Stimulated activated CD8-positive, alpha-beta memory T cell treated with anti-CD3 and anti-CD28 coated beads, Interleukin-7, amount 100 ng/mL, for 4 hours (primary cell): ENCODE measurements at regions not wholly inside any gene's neighbourhood (a gene's known extent, or its start where the extent isn't known, plus 50 kb on each side); places are given as distances from the start of the nearest gene placed in this dataset.
"Not testable (repeated sequence)": the region's sequence is repeated elsewhere in the genome, so short reads cannot be mapped to it uniquely, and the experiment has no call there.

Source experiments
- DNase-seq, 2 donors: peaks; one replicate each; pipeline ENCODE4 v3.0.0-alpha.2; 2020; ENCODE audit warnings: low read depth in 2 of 2

DNA sequence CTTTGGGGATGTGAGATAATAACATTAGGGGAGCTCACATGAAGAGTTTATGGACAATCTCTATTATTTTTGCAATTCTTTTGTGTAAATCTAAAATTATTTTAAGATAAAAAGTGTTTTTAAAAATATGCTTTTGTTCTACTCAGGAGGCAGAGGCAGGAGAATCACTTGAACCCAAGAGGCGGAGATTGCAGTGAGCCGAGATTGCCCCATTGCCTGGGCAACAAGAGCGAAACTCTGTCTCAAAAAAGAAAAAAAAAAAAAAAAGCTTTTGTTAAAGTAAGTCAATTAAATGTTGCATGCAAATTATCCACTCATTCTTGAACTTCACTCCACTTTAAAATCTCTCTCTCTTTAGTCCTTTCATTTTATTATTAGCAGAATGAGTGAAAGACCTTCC lies 193.3 kb upstream of the IRS2 start:
- not testable (repeated sequence) for DNase-seq

DNA sequence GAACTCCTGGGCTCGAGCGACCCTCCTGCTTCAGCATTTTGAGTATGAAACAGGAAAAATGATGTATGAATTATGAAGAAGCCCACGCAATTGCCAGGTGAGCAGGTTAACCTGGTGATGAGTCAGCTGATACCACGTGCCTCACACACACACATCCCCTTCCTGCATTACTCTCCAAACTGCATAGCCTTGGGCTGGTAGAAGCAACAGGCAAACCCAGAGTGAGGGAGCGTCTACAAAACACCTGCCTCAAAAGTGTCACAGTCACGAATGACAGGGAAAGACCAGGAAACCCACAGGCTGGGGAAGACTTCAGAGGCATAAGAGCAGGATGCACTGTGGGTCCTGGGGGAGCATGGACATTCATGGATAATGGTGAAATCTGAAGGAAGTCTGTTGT lies 192.8 kb upstream of the IRS2 start:
- no peak for DNase-seq

DNA sequence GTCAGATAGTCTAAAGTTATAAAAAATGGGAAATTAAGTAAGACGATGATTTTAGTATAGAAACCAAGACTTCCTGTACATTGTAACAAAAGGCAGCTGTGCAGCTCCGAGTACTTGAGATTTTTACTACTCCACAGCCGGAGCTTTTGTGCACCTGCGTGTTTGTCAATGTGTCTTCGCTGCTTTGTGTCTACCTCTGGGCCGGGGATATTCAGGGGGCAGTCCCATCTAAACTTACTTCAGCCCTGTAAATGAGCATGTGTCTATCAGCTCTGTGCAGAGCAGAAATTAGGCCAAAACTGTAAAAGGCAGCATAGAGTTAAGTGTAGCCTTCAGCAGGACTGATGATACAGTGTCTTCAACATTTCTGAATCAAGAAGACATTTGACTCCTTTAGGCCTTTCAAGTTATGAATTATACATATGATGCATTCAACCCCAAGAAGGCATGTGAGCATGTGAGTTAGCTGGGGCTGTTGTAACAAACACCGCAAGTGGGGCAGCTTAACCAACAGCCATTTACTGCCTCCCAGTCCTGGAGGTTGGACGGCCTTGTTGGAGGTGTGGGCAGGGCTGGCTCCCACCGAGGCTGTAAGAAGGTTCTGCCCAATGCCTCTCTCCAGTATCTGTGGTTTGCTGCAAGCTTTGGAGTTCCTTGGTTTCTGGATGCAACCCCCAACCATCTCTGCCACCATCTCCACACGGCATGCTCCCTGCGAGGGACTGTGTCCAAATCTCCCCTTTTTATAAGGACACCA lies 191.0 kb upstream of the IRS2 start:
- no peak for DNase-seq

DNA sequence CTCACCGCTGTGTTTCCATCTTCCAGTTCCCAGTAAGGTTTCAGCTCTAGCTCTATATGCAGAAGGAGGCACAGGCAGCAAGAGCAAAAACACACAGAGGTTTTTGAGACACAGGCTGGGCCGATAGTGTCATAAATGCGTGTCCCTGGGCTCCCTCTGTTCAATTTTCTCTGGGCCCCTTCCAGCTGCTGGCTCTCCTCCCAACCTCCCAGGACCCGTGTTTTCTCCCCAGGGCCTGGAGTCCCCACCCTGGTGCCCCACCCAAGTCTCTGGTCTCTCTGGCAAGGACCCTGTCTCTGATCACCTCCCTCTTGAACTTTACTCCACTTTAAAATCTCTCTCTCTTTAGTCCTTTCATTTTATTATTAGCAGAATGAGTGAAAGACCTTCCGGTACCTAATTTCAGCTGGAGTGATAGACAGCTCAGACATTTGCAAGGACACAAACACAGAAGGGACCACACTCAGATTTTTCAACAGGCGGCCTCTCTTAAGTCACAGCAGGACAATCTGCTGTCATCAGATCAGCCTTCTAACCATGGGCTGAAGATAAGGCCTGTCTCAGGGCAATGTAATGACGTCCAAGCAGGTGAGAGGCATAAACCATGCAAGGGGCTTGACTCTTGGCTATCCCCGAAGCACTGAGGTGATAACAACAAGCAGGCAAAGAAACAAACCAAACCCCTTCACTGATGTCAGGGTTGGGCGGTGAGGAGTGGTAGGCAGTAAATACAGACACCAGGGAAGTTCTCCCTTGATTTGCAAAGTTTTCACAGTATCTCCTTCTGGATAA lies 190.0 kb upstream of the IRS2 start:
- DNase-seq = no peak

DNA sequence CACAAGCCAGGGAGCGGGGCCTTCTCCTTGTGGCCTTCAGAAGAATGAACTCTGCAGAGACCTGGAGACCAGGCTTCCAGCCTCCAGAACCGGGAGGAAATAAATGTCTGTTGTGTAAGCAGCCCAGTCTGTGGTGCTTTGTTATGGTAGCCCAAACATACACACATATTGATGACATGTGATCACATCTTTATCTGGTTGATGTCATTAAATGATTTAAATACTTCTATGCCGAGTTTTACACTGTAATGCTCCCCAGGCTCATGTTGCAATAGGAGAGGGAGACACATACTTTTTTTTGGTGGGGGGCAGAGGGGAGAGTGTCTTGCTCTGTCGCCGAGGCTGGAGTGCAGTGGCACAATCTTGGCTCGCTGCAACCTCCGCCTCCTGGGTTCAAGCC lies 188.0 kb upstream of the IRS2 start:
- no peak for DNase-seq

DNA sequence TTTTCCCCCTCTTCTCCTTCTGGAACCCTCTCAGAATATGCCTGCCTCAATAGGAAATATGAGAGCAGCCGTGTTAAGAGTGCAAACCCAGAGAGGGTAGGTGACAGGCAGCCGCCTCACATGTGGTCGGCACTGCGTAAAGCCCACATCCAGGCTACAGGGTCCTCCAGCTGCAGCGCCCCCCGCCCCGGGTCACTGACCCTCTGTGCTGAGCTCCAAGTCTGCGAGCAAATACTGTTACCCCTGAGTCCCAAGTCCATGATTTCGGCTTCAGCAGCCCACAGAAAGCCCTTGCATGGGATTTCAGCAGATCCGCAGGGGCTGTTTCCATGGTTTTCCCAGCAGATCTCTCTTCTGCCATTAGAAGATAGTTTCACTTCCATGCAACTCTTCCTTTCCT lies 186.9 kb upstream of the IRS2 start:
- no peak for DNase-seq

DNA sequence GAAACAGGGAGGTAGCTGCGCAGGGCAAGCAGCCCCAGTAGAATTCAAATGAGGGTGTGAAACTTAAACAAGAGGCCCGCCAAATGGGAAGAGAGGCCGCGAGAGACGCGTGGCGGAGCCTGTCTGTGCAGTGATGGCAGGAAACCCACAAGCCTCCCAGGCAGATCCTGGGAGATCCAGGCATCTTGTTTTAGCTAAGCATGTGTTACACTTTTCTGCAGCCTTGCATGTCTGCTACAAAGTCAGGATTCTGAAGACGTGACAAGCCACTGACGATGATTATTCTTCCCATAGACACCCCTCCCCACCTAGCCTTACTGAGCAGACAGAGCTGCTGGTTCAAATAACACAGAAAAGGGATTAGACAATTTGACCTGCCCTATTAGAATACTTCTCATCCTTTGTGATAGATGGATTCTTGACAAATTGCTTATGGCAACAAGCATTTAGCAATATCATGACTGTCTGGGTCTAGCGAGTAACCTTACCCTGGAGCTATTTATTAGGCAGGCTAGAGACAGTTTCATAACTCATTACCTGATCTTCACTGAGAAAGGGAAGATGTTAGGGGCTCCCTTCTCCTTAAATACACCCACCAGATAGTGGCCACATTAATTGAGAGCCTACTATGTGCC lies 185.2 kb upstream of the IRS2 start:
- DNase-seq = no peak

DNA sequence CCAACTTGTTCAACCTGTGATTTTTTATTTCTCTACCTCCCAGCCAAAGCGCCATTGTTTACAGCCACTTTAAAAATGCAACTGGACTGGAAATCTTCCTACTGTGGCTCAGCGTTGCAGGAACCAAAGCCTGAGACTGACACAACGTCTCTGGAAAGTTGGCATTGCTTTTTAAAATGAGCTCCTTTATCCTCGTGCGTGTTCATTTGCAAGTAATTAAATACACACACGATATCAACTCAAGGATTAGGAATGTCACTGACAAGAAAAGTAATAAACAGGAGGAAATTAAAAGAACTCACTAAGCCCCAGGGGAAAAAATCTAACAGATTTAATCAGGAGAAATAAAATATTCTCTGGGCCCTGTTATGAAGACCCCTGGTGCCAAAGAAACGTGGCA lies 184.6 kb upstream of the IRS2 start:
- DNase-seq = no peak

DNA sequence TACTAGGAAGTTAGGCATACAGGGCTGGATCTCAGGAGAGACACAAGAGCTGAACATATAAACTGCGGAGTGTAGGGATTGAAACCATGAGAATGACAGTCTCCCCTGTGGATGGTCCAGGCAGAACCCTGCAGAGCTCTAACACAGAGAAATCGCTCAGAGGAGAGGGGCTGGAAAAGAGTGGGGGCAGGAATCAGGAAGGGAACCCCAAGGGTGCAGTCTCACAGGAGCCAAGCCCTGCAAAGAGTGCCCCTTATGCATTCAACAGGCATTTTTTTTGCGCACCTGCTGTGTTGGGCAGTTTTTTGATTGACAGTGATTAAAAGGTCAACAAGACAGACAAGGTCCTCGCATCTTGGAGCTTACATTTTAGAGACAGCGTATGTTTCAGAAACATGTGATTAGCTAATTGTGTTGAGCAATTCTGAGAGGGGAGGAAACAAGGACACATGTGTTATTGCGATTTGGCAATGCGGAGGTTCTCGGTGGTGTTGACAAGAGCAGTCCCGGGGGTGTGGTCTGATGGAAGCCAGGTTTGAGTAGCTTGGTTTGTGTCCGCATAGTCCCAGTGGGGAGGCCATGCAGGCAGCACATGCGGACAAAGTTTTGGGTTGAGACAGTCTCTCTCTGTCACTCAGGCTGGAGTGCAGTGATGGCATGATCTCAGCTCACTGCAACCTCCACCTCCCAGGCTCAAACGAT lies 182.6 kb upstream of the IRS2 start:
- DNase-seq = no peak

DNA sequence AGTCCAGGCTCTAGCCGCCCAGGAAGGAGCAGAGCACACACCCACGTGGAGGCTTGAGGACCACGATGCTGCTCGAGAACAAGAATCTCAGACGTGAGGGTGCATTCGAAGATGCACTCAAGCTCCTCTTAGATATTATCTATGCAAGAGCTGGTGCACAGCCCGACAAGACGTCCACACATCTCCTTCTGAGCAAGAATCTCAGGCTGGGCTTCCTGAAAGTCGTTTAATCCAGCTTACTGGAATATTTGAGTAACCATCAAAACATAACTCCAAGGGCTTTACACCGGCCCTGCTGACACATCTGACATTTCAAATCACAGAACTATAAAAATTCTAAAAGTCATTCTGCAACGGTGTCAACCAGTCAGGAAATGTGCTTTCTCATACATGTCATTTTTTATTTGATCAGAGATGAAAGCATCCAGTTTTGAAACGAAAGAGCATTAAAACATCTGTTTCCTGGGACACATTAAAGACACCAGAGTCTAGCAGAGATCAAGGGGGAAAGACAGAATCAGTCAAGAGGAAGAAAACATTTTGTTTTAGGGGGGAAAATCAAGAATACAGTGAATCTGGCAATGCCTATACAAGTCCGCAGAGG lies 177.7 kb upstream of the IRS2 start:
- no peak for DNase-seq

DNA sequence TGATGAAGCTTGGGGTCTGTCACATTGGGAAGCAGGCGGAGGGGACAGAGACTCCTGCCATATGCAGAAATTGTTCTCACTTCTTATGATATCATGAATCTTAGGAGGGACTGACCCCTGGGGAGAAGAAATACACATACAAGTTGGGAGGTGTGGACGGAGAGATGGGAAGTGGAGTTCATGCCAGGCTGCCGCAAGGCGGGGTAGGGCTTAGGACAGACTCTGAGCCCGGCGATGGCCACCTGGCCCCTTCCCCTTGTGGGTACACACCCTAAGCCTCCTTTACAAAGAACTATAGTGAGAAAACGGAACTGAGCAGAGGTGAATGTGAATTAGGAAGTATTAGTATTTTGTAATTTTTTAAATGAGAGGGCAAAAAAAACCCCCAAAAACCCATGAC lies 177.0 kb upstream of the IRS2 start:
- no peak for DNase-seq

DNA sequence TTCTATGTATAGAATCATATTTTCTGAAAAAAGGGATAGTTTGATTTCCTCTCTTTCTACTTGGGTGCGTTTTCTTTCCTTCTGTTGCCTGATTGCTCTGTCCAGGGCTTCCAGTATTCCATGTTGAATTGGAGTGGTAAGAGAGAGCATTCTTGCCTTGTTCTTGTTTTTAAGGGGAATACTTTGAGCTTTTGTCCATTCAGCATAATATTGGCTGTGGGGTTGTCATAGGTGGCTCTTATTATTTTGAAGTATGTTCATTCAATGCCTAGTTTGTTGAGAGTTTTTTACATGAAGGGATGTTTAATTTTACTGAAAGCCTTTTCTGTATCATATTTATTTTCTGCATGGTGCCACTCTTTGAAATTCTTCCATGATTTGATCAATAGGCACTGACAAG lies 173.5 kb upstream of the IRS2 start:
- no peak for DNase-seq

DNA sequence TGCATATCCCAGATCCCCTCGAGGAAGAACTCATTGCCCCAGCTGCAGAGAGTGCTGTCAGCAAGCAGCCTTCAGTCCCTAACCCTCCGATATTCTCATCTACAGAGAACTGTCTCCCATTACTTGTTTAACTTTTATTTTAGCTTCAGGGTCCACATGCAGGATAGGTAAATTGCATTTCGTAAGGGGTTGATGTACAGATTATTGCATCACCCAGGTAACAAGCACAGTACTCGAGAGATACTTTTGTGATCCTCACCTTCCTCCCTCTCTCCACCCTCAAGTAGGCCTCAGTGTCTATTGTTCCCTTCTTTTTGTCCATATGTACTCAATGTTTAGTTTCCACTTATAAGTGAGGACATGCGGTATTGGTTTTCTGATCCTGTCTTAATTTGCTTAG lies 171.5 kb upstream of the IRS2 start:
- no peak for DNase-seq

DNA sequence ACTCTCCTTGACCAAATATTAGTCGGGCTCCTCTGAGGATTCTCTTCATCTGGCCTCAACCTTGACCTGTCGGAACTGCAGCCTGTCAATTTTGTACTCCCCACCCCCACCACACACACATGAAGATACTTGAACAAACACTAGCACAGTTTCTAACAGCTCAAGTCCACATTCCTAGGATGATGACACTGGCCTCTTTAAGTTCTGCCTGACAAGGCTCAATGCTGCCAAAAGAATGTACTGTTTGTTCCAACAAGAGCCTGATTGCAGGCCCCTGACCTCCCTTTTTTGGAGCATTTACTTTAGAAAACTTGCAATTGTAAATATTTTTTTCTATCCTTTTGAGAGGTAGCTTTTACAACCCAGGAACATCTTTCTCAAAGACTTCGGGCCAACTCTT lies 169.2 kb upstream of the IRS2 start:
- no peak for DNase-seq

DNA sequence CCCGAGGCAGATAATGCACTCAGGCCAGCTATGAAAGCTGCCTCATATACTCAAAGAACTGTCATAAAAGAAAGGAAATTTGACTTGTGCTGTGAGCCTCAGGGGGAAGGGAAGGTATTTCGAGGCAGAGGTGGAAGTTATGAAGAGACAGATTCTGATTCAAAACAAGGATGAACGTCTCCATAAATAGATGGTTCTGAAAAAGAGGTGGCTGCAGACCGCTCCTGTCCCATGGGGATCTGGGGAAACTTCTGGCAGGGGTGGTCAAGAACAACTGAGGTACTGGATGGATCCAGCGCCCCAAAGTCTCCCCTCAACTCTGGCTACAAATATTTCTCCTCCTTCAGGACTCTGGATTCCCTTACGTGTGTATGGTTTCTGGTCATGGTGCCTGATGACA lies 168.1 kb upstream of the IRS2 start:
- DNase-seq = no peak

DNA sequence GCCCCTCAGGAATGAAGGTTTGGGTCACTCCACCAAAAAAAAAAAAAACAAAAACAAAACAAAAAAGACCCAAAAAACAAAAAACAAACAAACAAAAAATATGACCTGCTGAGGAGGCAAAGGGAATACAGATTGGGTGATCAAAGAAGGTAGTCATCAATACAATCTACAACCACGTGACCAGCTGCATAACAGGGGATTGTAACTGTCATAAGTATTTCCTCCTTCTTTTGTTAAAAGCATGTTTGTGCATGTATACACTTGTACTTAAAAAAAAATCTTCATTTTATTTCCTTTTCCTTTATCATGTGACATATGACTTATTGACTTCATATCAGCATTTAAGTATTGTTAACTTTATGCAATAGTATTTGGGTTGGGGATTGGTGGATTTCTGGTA lies 165.1 kb upstream of the IRS2 start:
- no peak for DNase-seq

DNA sequence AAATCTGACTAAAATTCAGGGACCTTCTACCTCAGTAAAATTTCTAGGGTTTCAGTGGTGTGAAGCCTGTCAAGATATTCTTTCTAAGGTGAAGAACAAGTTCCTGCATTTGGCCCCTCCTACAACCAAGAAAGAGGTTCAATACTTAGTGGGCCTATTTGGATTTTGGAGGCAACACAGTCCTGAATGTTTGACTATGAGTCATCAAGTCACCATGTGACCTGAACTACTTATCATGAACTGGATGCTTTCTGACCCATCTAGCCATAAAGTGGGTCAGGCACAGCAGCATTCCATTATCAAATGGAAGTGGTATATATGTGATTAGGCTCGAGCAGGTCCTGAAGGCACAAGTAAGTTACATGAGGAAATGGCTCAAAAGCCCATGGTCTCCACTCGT lies 163.0 kb upstream of the IRS2 start:
- DNase-seq = no peak

DNA sequence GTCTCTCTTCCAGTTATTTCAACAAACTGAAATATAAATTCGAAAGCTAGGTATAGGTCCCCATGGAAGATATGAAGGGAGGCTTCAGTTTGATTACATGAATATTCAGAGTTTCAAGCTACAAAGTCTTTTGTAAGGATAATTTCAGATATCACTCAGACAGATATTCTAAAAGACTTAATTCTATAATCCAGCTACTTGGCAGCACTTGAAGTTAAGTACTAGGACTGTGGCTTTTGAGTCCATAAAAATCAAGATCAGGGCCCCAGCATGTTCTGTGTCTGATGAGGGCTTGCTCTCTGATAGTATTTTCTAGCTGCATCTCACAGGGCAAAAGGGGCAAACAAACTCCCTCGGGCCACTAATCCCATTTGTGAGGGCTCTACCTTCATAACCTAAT lies 160.6 kb upstream of the IRS2 start:
- DNase-seq = no peak

DNA sequence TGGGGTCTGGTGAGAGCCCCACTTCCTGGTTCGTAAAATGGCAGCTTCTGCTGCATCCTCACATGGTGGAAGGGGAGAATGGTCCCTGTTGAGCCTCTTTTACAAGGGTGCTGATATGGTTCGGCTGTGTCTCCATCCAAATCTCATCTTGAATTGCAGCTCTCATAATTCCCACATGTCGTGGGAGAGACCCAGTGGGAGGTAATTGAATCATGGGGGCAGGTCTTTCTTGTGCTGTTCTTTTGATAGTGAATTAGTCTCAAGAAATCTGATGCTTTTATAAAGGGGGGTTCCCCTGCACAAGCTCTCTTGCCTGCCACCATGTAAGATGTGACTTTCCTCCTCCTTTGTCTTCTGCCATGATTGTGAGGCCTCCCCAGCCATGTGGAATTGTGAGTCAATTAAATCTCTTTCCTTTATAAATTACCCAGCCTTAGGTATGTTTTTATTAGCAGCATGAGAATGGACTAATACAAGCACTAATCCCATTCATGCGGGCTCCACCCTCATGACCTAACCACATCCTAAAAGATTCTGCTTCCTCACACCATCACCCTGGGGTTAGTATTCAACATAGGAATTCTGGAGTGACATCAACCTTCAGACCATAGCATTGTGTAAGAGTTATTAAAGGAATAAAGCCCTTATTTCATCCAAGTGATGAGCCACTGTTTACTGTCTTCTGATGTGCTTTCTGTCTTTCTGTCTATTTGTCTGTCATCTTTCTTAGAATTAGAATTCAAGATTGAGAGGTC lies 159.0 kb upstream of the IRS2 start:
- DNase-seq = no peak

DNA sequence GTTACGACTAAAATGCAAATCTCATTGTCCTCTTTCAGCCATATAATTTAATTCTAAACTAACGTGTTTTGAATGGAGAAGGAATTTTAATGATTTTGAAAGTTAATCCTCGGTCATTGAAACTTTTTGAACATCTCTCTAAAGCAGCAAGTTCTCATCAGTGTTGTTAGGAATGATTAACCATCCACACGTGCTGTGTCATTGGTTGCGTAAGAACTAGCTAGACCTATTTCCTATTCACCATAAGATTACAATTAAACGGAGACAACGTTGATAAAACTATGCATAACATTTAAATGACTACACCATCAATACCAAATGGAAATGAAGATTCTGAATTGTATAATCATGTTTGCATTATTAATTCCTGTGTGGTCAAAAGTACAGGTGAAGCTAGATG lies 155.6 kb upstream of the IRS2 start:
- no peak for DNase-seq

DNA sequence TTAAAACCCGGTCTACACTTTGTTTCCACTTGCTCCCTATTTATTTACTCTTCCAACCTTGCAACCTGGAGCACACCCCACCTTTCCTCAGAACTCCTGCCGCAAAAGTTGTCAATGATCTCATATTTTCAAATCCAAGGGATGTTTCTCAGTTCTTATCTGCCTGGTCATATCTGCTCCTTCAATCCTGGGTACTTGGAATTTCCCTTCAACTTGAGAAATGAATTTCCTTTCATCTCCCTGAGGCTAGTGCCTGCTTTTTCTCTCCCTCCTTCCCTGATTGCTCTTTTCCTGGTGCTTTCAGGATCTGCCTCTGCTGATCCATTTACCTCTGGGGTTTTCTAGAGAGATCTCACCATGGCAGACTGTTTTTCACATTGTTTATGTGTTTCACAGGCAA lies 154.8 kb upstream of the IRS2 start:
- DNase-seq = no peak
